ENCODE measurements at regions not wholly inside any gene's neighbourhood (a gene's known extent, or its start where the extent isn't known, plus 50 kb on each side); places are given as distances from the start of the nearest gene placed in this dataset.

GRCh38 chr18:53909668-53910067 is 314.8 kb downstream of the MBD2 start:
- no peak overlapping the region for H3K14ac ChIP-seq (ENCODE audit: insufficient read depth, low read length)
- H3K27me3 ChIP-seq (ENCODE audit: insufficient read depth, low read length): no peaks in the 10 kb centered on the region
- no peak overlapping the region for H3T11ph ChIP-seq (ENCODE audit: low read length)
- H3K4me1 ChIP-seq (ENCODE audit: insufficient read depth, low read length): no peaks in the 10 kb centered on the region
- H2BK12ac ChIP-seq (ENCODE audit: insufficient read length, low read depth, low read length): no peak overlapping the region
- H2AK5ac ChIP-seq (ENCODE audit: insufficient read length, low read length): no peak overlapping the region
- H4K8ac ChIP-seq (replicated peaks; ENCODE audit: insufficient read length, low read depth, low read length): no peak overlapping the region
- no peak overlapping the region for H3K4me3 Mint-ChIP-seq
- no peaks in the 10 kb centered on the region for H3K23me2 ChIP-seq (ENCODE audit: insufficient read length, low read depth, low read length, poor library complexity, severe bottlenecking)
- no peak overlapping the region for H3K4ac ChIP-seq (ENCODE audit: low read depth, low read length)
- TF ChIP-seq CTCF (conservative IDR thresholded peaks at IDR 0.05): no peak
- no peaks in the 10 kb centered on the region for H3K79me1 ChIP-seq (ENCODE audit: insufficient read depth, low read depth, low read length, poor library complexity, severe bottlenecking)
- H3K9me3 ChIP-seq (ENCODE audit: control insufficient read depth, low read depth, low read length): no peaks in the 10 kb centered on the region
- H2AFZ ChIP-seq (ENCODE audit: low read length): no peak overlapping the region
- H2BK20ac ChIP-seq (ENCODE audit: low read depth, low read length, poor library complexity, severe bottlenecking): no peak overlapping the region
- no peak overlapping the region for H4K5ac ChIP-seq (ENCODE audit: insufficient read length, low read depth, low read length)
- no CpG with 5 or more reads among the region's 4 CpGs for WGBS (ENCODE audit: extremely low coverage, insufficient read length, low lambda C conversion rate)
- no peak overlapping the region for H3K56ac ChIP-seq (ENCODE audit: insufficient read length, low read depth, low read length)
- no peaks in the 10 kb centered on the region; a peak in 1 of 5 replicates for H3K9me3 Mint-ChIP-seq
- H4K91ac ChIP-seq (ENCODE audit: insufficient read length, low read depth, low read length): no peak overlapping the region
- H3K36me3 Mint-ChIP-seq (ENCODE audit: insufficient read depth in 1 of 3, low read depth in 3 of 3): no peaks in the 10 kb centered on the region
- H3K18ac ChIP-seq (ENCODE audit: insufficient read length, low read depth, low read length): no peak overlapping the region
- no peaks in the 10 kb centered on the region for H3K79me2 ChIP-seq (ENCODE audit: insufficient read depth, low read length)
- H3K4me1 Mint-ChIP-seq: peaks cover 0 to 4% of the 10 kb centered on the region in 2 experiments; a peak in 2 of 4 replicates
- no peaks in the 10 kb centered on the region for H3K27me3 Mint-ChIP-seq (ENCODE audit: low read depth)
- H2BK15ac ChIP-seq (ENCODE audit: low read depth, low read length): no peak overlapping the region
- DNase-seq: no peak
- H3K4me2 ChIP-seq (ENCODE audit: insufficient read depth, insufficient read length, low read length): no peak overlapping the region
- H2BK120ac ChIP-seq (ENCODE audit: low read depth, low read length, poor library complexity, severe bottlenecking): no peak overlapping the region
- no peak overlapping the region for H2BK5ac ChIP-seq (ENCODE audit: insufficient read length, low read length)
- no peak overlapping the region for H3K27ac Mint-ChIP-seq
- H3K9ac ChIP-seq (ENCODE audit: extremely low read depth, insufficient read length, low read length): no peak overlapping the region
- no peak overlapping the region for H3K23ac ChIP-seq (ENCODE audit: insufficient read length, low read depth, low read length)
- no peak overlapping the region for H3K27ac ChIP-seq (ENCODE audit: insufficient read length, low read depth, low read length)
- H4K20me1 ChIP-seq (ENCODE audit: control insufficient read depth, insufficient read depth, insufficient read length): no peaks in the 10 kb centered on the region

All from H9 (cell line).